Activated naive CD4-positive, alpha-beta T cell treated with anti-CD3 and anti-CD28 coated beads, Interleukin-2, amount 50 U/mL, for 24 hours (primary cell): ENCODE measurements at regions not wholly inside any gene's neighbourhood (a gene's known extent, or its start where the extent isn't known, plus 50 kb on each side); places are given as distances from the start of the nearest gene placed in this dataset.
"Not testable (repeated sequence)": the region's sequence is repeated elsewhere in the genome, so short reads cannot be mapped to it uniquely, and the experiment has no call there.

ENCODE experiments used
- H3K27ac Mint-ChIP-seq: one replicate; pipeline ENCODE4 v1.8.0; 2021; ENCODE audit warnings: mild to moderate bottlenecking, mixed read lengths
- H3K27me3 Mint-ChIP-seq: one replicate; pipeline ENCODE4 v1.8.0; 2021; ENCODE audit warnings: mixed read lengths
- H3K36me3 Mint-ChIP-seq: one replicate; pipeline ENCODE4 v1.8.0; 2021; ENCODE audit warnings: mixed read lengths
- H3K4me1 Mint-ChIP-seq: one replicate; pipeline ENCODE4 v1.8.0; 2021; ENCODE audit warnings: mixed read lengths
- H3K4me3 Mint-ChIP-seq: one replicate; pipeline ENCODE4 v1.8.0; 2021; ENCODE audit warnings: mild to moderate bottlenecking, mixed read lengths
- H3K9me3 Mint-ChIP-seq: one replicate; pipeline ENCODE4 v1.8.0; 2021; ENCODE audit warnings: mixed read lengths

DNA sequence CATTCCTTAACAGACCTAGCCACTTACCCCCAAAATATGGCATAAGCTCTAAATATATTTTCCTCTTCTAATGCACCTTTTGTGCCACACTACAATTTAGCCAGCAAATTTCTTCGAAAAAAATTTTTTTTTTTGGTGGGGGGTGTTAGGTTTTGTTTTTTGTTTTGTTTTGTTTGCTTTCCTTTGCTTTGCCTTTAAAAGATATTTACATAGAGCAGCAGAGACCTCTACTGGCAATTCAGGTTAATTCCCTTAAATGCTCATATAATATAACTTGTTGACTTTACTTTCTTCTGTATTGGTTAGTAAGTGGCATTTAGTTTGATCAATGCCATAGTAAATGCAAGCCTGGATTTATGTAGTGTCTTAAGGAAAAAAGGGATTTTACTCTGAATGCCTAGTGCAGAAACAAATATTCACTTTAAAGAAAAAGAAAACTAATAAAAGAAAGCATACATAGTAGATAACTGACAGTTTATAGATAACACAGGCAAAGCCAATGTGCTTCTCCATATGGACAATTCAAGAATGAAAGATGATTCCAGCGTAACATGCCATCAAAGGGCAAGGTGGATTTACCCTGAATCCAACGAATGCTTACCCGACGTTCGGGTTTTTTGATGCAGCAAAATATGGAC is 1250.6 kb downstream of the GATA3 start:
- peaks cover 11% of the 10 kb centered on the region for H3K27me3 Mint-ChIP-seq
- H3K4me3 Mint-ChIP-seq = no peak overlapping the region
- no peaks in the 10 kb centered on the region for H3K36me3 Mint-ChIP-seq
- no peak overlapping the region for H3K27ac Mint-ChIP-seq
- no peaks in the 10 kb centered on the region for H3K9me3 Mint-ChIP-seq
- no peaks in the 10 kb centered on the region for H3K4me1 Mint-ChIP-seq

DNA sequence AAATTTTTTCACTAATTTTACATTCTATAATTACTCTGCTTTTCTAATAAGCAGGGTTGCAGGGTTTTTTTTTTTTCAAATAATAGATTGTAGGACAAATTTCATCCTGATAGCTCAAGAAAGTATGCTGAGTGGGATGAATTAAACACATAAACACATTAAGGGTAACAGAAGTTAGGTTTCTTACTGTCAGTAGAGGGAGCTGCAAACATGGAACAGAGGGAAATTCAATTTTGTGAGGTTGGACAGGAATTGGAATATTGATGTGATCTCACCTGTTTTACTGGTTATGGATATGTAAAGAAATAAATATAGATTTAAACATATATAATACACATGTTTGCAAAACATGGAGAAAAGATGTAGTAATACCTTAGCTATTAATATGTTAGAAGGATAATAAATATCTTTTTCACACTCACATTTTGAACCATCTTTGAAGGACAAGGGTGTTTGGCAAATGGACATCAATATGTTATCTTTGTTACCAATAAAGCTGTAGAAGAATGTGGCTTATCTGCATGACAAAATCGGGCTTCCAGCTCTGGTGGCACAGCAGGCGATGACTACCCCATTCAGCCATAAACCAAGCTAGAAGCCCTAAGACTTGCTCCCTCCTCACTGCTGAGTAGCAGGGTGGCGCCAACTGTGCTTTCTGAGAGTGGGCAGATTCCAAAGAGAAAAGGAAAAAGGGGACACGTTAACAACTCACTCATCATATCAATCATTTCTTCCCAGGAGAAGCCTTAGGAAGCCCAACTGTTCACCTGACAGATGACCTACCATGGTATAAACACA is 1257.4 kb downstream of the GATA3 start:
- Mint-ChIP-seq H3K4me1 (no peaks in the 10 kb centered on the region), H3K9me3 (no peaks in the 10 kb centered on the region)

GRCh38 chr10:9315292-9315691 is 1260.8 kb downstream of the GATA3 start:
- Mint-ChIP-seq H3K27me3 (peaks cover 7% of the 10 kb centered on the region), H3K4me3 (no peak overlapping the region), H3K9me3 (no peaks in the 10 kb centered on the region), H3K4me1 (no peaks in the 10 kb centered on the region), H3K36me3 (no peaks in the 10 kb centered on the region), H3K27ac (no peak overlapping the region)

More for the DNA sequence above, 1257.4 kb downstream of the GATA3 start:
- Mint-ChIP-seq H3K4me3 (no peak overlapping the region), H3K27me3 (peaks cover 11% of the 10 kb centered on the region), H3K36me3 (no peaks in the 10 kb centered on the region), H3K27ac (no peak overlapping the region)

DNA sequence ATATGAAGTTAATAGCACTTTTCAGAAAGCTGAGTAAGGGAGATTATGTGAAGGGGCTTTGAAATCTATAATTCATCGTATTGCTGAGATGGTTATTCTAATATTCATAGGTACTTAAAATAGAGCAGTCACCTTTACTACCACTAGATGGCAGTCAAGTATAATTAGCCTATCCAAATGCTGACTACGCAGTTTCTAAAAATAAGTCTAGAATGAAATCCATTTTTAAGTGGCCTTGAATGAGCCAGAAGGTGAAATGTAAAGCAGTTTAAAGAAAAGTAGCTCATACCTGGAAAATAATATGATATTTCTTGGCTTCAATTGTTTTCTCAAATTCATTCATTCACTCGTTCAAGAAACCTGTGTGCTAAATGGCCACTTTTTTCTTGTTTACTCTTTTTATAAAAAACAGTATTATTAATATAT is 1277.1 kb downstream of the GATA3 start:
- Mint-ChIP-seq H3K4me1 (no peaks in the 10 kb centered on the region), H3K36me3 (no peaks in the 10 kb centered on the region), H3K27ac (no peak overlapping the region), H3K4me3 (no peak overlapping the region), H3K9me3 (no peaks in the 10 kb centered on the region), H3K27me3 (peaks cover 10% of the 10 kb centered on the region)

GRCh38 chr10:9334270-9334669 is 1279.8 kb downstream of the GATA3 start:
- peaks cover under 1% of the 10 kb centered on the region for H3K4me1 Mint-ChIP-seq

GRCh38 chr10:9339716-9340115 is 1285.2 kb downstream of the GATA3 start:
- Mint-ChIP-seq H3K4me1 (peaks cover 4% of the 10 kb centered on the region), H3K4me3 (no peak overlapping the region), H3K27ac (no peak overlapping the region), H3K36me3 (no peaks in the 10 kb centered on the region), H3K9me3 (no peaks in the 10 kb centered on the region), H3K27me3 (no peaks in the 10 kb centered on the region)

More at GRCh38 chr10:9334270-9334669, 1279.8 kb downstream of the GATA3 start:
- Mint-ChIP-seq H3K27ac (no peak overlapping the region), H3K9me3 (no peaks in the 10 kb centered on the region), H3K27me3 (peaks cover 2% of the 10 kb centered on the region), H3K36me3 (no peaks in the 10 kb centered on the region), H3K4me3 (no peak overlapping the region)

GRCh38 chr10:9342885-9343570 is 1288.5 kb downstream of the GATA3 start:
- Mint-ChIP-seq H3K36me3 (no peaks in the 10 kb centered on the region), H3K27me3 (no peaks in the 10 kb centered on the region), H3K4me1 (peaks cover 12% of the 10 kb centered on the region), H3K9me3 (peaks cover 12% of the 10 kb centered on the region), H3K27ac (no peak overlapping the region), H3K4me3 (no peak overlapping the region)

GRCh38 chr10:9347933-9348332 is 1293.4 kb downstream of the GATA3 start:
- not testable (repeated sequence) for H3K27me3 Mint-ChIP-seq, H3K4me3 Mint-ChIP-seq, H3K4me1 Mint-ChIP-seq

DNA sequence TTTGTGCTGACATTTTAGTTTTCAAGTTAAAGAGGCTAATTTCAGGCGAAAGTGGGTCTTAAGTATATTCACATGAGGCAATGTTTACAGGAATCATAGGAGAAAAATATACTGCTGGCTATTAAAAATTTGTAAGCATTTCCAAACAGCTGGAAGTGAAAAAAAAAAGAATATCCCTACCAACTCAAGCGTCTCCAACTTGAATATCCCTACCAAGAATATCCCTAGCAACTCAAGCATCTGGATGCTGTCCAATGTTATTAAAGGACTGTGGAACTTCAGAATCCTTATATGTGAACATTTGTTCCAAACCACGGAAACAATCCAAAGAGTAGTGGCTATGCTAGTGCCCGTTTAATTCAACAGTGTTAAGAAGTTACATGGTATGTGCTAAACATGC is 1303.0 kb downstream of the GATA3 start:
- H3K4me1 Mint-ChIP-seq = peaks cover 7% of the 10 kb centered on the region
- no peaks in the 10 kb centered on the region for H3K9me3 Mint-ChIP-seq
- H3K27ac Mint-ChIP-seq = no peak overlapping the region
- peaks cover 2% of the 10 kb centered on the region for H3K27me3 Mint-ChIP-seq
- H3K4me3 Mint-ChIP-seq = no peak overlapping the region
- H3K36me3 Mint-ChIP-seq = no peaks in the 10 kb centered on the region

More at GRCh38 chr10:9347933-9348332, 1293.4 kb downstream of the GATA3 start:
- H3K9me3 Mint-ChIP-seq = peaks cover 15% of the 10 kb centered on the region
- H3K36me3 Mint-ChIP-seq, H3K27ac Mint-ChIP-seq: not testable (repeated sequence)

GRCh38 chr10:9362721-9363120 is 1308.2 kb downstream of the GATA3 start:
- H3K27ac Mint-ChIP-seq = peak overlapping the region; percentile 76
- H3K9me3 Mint-ChIP-seq = no peaks in the 10 kb centered on the region
- H3K4me3 Mint-ChIP-seq = no peak overlapping the region
- H3K36me3 Mint-ChIP-seq = no peaks in the 10 kb centered on the region
- no peaks in the 10 kb centered on the region for H3K27me3 Mint-ChIP-seq
- peaks cover 26% of the 10 kb centered on the region for H3K4me1 Mint-ChIP-seq

DNA sequence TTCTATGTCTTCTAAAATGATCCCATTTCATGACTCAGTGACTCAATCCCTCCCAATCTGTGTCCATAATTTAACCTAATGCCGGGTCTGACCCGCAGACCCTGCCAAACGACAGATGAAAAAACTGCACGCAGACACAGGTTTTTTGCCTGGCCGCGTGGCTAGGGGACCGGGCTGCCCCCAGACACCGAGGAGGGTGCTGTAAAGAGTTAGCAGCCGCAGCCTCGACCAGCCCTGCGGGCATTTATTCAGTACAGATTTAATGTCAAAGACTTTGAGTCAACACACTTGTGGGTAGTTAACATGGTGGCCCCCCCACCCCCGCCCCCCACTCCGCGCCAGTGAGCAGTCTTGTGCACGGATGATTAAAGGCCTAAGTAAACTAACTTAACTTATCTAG is 1324.7 kb downstream of the GATA3 start:
- Mint-ChIP-seq H3K27me3 (peaks cover 9% of the 10 kb centered on the region), H3K27ac (no peak overlapping the region), H3K9me3 (no peaks in the 10 kb centered on the region), H3K4me1 (no peaks in the 10 kb centered on the region), H3K4me3 (no peak overlapping the region), H3K36me3 (no peaks in the 10 kb centered on the region)

GRCh38 chr10:9381733-9382532 is 1327.4 kb downstream of the GATA3 start:
- Mint-ChIP-seq H3K4me1 (no peaks in the 10 kb centered on the region), H3K27ac (no peak overlapping the region), H3K9me3 (no peaks in the 10 kb centered on the region), H3K27me3 (peaks cover 10% of the 10 kb centered on the region), H3K36me3 (no peaks in the 10 kb centered on the region), H3K4me3 (no peak overlapping the region)

DNA sequence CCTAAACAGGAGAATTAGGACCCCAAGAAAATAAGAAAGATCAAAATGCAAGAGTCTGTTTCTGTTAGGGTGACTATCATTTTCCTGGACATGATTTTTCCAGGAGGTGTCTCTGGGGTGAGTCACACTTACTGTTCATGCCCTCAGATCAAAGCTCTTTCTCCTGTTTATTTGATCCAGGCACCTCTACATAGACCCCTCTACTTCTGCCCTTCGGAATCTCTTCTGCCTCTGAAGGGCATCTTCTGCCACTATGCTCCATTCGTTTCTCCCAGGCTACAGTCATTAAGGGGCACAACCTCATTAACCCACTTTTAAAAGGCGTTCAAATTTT is 1328.0 kb downstream of the GATA3 start:
- H3K36me3 Mint-ChIP-seq = no peaks in the 10 kb centered on the region
- no peaks in the 10 kb centered on the region for H3K4me1 Mint-ChIP-seq
- H3K27me3 Mint-ChIP-seq = peaks cover 10% of the 10 kb centered on the region
- H3K27ac Mint-ChIP-seq = no peak overlapping the region
- no peak overlapping the region for H3K4me3 Mint-ChIP-seq
- no peaks in the 10 kb centered on the region for H3K9me3 Mint-ChIP-seq

GRCh38 chr10:9390516-9390915 is 1336.0 kb downstream of the GATA3 start:
- Mint-ChIP-seq H3K27me3 (peaks cover 2% of the 10 kb centered on the region), H3K4me1 (no peaks in the 10 kb centered on the region), H3K27ac (no peak overlapping the region), H3K4me3 (no peak overlapping the region), H3K36me3 (no peaks in the 10 kb centered on the region), H3K9me3 (no peaks in the 10 kb centered on the region)

- H3K27me3 Mint-ChIP-seq = peaks cover 6% of the 10 kb centered on the region
- no peaks in the 10 kb centered on the region for H3K9me3 Mint-ChIP-seq
- no peaks in the 10 kb centered on the region for H3K36me3 Mint-ChIP-seq
- H3K4me1 Mint-ChIP-seq = no peaks in the 10 kb centered on the region
- no peak overlapping the region for H3K4me3 Mint-ChIP-seq
- H3K27ac Mint-ChIP-seq = no peak overlapping the region
Observed at GRCh38 chr10:9399275-9399983, 1344.9 kb downstream of the GATA3 start.
